PC-3 (cell line): ENCODE measurements at regions not wholly inside any gene's neighbourhood (a gene's known extent, or its start where the extent isn't known, plus 50 kb on each side); places are given as distances from the start of the nearest gene placed in this dataset.

Experiments
- ATAC-seq: fragments of 200-7000 bp; cut with Tn5 transposase; 2 replicates; pipeline ENCODE4 v1.9.1; 2020; ENCODE audit warnings: mild to moderate bottlenecking, moderate library complexity
- BruUV-seq: library from RNA; stranded (reverse); fragments of 400-500 nt; replicated peaks from 2 replicates; lab custom pipeline; 2021; lab: Mats Ljungman, UMichigan
- CTCF ChIA-PET: fragments of 300-600 bp; sonication (Branson Sonifier 250); formaldehyde crosslinking; loops from one replicate; lab custom pipeline; 2022; ENCODE audit warnings: antibody characterized with exemption; lab: Charles Lee
- POLR2A ChIA-PET: fragments of 300-600 bp; sonication (Branson Sonifier 250); formaldehyde crosslinking; loops from one replicate; lab custom pipeline; 2022; ENCODE audit warnings: antibody characterized with exemption; ENCODE audit not compliant: unreplicated experiment; lab: Charles Lee
- DNase-seq: peaks from one replicate; pipeline ENCODE4 v3.0.0-alpha.2; 2015
- H2AFZ ChIP-seq: fragments of 300-600 bp; sonication (generic); 2 replicates; pipeline ENCODE4 v1.6.0; 2016; ENCODE audit warnings: antibody characterized with exemption, low read length
- H3F3A ChIP-seq: fragments of 300-600 bp; sonication (generic); one replicate; pipeline ENCODE4 v1.6.0; 2017; ENCODE audit warnings: antibody characterized with exemption, low read length, control low read depth, mild to moderate bottlenecking; ENCODE audit not compliant: unreplicated experiment
- H3K27ac ChIP-seq: fragments of 300-600 bp; sonication (generic); 2 replicates; pipeline ENCODE4 v1.5.1; 2016; ENCODE audit warnings: mild to moderate bottlenecking, low read length
- H3K27me3 ChIP-seq: fragments of 300-600 bp; sonication (generic); 2 replicates; pipeline ENCODE4 v1.6.1; 2016; ENCODE audit warnings: low read length, mixed read lengths
- H3K36me3 ChIP-seq: fragments of 300-600 bp; sonication (generic); 2 replicates; pipeline ENCODE4 v1.6.1; 2016; ENCODE audit warnings: low read depth, mixed run types, low read length, mixed read lengths
- H3K4me1 ChIP-seq: fragments of 300-600 bp; sonication (generic); 2 replicates; pipeline ENCODE4 v1.5.1; 2016; ENCODE audit warnings: low read length; ENCODE audit not compliant: insufficient read depth
- H3K4me2 ChIP-seq: fragments of 300-600 bp; sonication (generic); 2 replicates; pipeline ENCODE4 v1.6.0; 2016; ENCODE audit warnings: low read length
- H3K4me3 ChIP-seq: fragments of 300-600 bp; sonication (generic); 2 replicates; pipeline ENCODE4 v1.5.1; 2016; ENCODE audit warnings: mild to moderate bottlenecking, low read length, mixed read lengths
- H3K79me2 ChIP-seq: fragments of 300-600 bp; sonication (generic); 2 replicates; pipeline ENCODE4 v1.6.1; 2017; ENCODE audit warnings: low read length, mixed read lengths
- H3K9ac ChIP-seq: fragments of 300-600 bp; sonication (generic); 2 replicates; pipeline ENCODE4 v1.6.0; 2016; ENCODE audit warnings: mild to moderate bottlenecking, low read length
- H3K9me2 ChIP-seq: fragments of 300-600 bp; sonication (generic); replicated peaks from 2 replicates; pipeline ENCODE4 v1.6.1; 2016; ENCODE audit warnings: mixed run types, low read length, mixed read lengths
- H3K9me3 ChIP-seq: fragments of 300-600 bp; sonication (generic); 2 replicates; pipeline ENCODE4 v1.6.1; 2016; ENCODE audit warnings: low read length, mixed read lengths
- H4K20me1 ChIP-seq: fragments of 300-600 bp; sonication (generic); 2 replicates; pipeline ENCODE4 v1.6.1; 2016; ENCODE audit warnings: low read length, mixed read lengths
- CTCF ChIP-seq: fragments of 300-600 bp; sonication (generic); conservative IDR thresholded peaks from 2 replicates; pipeline ENCODE4 v1.5.1; 2017; ENCODE audit warnings: antibody characterized with exemption, low read depth, mild to moderate bottlenecking, low read length
- EZH2 ChIP-seq: fragments of 300-600 bp; sonication (generic); IDR thresholded peaks from one replicate; pipeline ENCODE4 v1.6.1; 2017; ENCODE audit warnings: antibody characterized with exemption, mild to moderate bottlenecking, low read length; ENCODE audit not compliant: unreplicated experiment
- EZH2phosphoT487 ChIP-seq: fragments of 300-600 bp; sonication (generic); IDR thresholded peaks from 2 replicates; pipeline ENCODE4 v1.6.1; 2018; ENCODE audit warnings: mild to moderate bottlenecking, antibody characterized with exemption, low read length, borderline replicate concordance
- intact Hi-C: fragments of 100-400 bp; cut with micrococcal nuclease; formaldehyde crosslinking; loops from 2 replicates; pipeline ENCODE4 v1.9.0; 2023

- no peaks in the 10 kb centered on the region for H3K9me3 ChIP-seq
- CTCF ChIA-PET = no interaction called here
Observed at GRCh38 chr3:78249294-78249693, 1209.4 kb downstream of the ROBO2 start.

GRCh38 chr3:78253860-78254259 is 1214.0 kb downstream of the ROBO2 start:
- no TSS peak for BruUV-seq
- Histone ChIP-seq H3K4me2 (no peak overlapping the region), H3K79me2 (no peaks in the 10 kb centered on the region), H2AFZ (no peak overlapping the region), H3K9me2 (no peaks in the 10 kb centered on the region), H3K9ac (no peak overlapping the region), H3F3A (no peaks in the 10 kb centered on the region), H4K20me1 (no peaks in the 10 kb centered on the region), H3K36me3 (no peaks in the 10 kb centered on the region), H3K27ac (no peak overlapping the region), H3K9me3 (no peaks in the 10 kb centered on the region), H3K4me3 (no peak overlapping the region), H3K4me1 (peaks cover 5% of the 10 kb centered on the region; the same call in 1 of the 2 replicates), H3K27me3 (no peaks in the 10 kb centered on the region)
- ChIA-PET POLR2A (interaction anchor here (0.6 kb wide), 1 partner anchor 93 kb away, joined by 3 read pairs; no protein-coding TSS in a partner anchor), CTCF (no interaction called here)
- ATAC-seq (no peak), DNase-seq (no peak)
- intact Hi-C loops = loop anchor here (10.0 kb wide), 1 partner anchor 761 kb away; no protein-coding TSS in a partner anchor
- TF ChIP-seq EZH2phosphoT487 (no peak), CTCF (no peak), EZH2 (no peak)

More at GRCh38 chr3:78249294-78249693, 1209.4 kb downstream of the ROBO2 start:
- Histone ChIP-seq H3K4me1 (no peaks in the 10 kb centered on the region), H3K36me3 (no peaks in the 10 kb centered on the region), H3K79me2 (no peaks in the 10 kb centered on the region), H3K27me3 (no peaks in the 10 kb centered on the region), H3F3A (no peaks in the 10 kb centered on the region), H2AFZ (no peak overlapping the region), H3K9me2 (no peaks in the 10 kb centered on the region), H3K27ac (no peak overlapping the region), H3K4me3 (no peak overlapping the region), H4K20me1 (no peaks in the 10 kb centered on the region), H3K4me2 (no peak overlapping the region), H3K9ac (no peak overlapping the region)
- intact Hi-C loops = no loop called here
- ATAC-seq (no peak), DNase-seq (no peak)
- TF ChIP-seq EZH2phosphoT487 (no peak), EZH2 (no peak), CTCF (no peak)
- POLR2A ChIA-PET = no interaction called here
- no TSS peak for BruUV-seq

- BruUV-seq = no TSS peak
- Histone ChIP-seq H3K9me2 (no peaks in the 10 kb centered on the region), H3K27ac (no peak overlapping the region), H4K20me1 (no peaks in the 10 kb centered on the region), H2AFZ (no peak overlapping the region), H3K4me2 (no peak overlapping the region), H3K36me3 (no peaks in the 10 kb centered on the region), H3F3A (no peaks in the 10 kb centered on the region), H3K27me3 (no peaks in the 10 kb centered on the region), H3K9me3 (no peaks in the 10 kb centered on the region), H3K9ac (no peak overlapping the region), H3K79me2 (no peaks in the 10 kb centered on the region), H3K4me1 (peaks cover 7% of the 10 kb centered on the region; the same call in 1 of the 2 replicates), H3K4me3 (no peak overlapping the region)
- ATAC-seq (no peak), DNase-seq (no peak)
- TF ChIP-seq CTCF (no peak), EZH2 (no peak), EZH2phosphoT487 (no peak)
- ChIA-PET CTCF (interaction anchor here (0.5 kb wide), 1 partner anchor 16 kb away, joined by 4 read pairs; no protein-coding TSS in a partner anchor), POLR2A (no interaction called here)
- intact Hi-C loops = loop anchor here (10.0 kb wide), 1 partner anchor 759 kb away; no protein-coding TSS in a partner anchor
Observed at GRCh38 chr3:78255403-78255802, 1215.5 kb downstream of the ROBO2 start.
